Prostate gland (tissue), 2 donors: ENCODE measurements at regions not wholly inside any gene's neighbourhood (a gene's known extent, or its start where the extent isn't known, plus 50 kb on each side); places are given as distances from the start of the nearest gene placed in this dataset.

Source experiments
- POLR2A ChIP-seq: fragments of 450-650 bp; IDR thresholded peaks from one replicate; pipeline ENCODE4 v1.6.1; 2016; ENCODE audit warnings: antibody characterized with exemption, mild to moderate bottlenecking
- POLR2AphosphoS5 ChIP-seq: sonication (generic); formaldehyde crosslinking; IDR thresholded peaks from one replicate; pipeline ENCODE4 v1.6.1; 2017; ENCODE audit warnings: antibody characterized with exemption
- TF ChIP-seq, protein P1 (sequence below), 4 experiments: fragments of 200-600 bp in 2 of 4; fragments of 450-650 bp in 2 of 4; sonication (generic) in 2 of 4; IDR thresholded peaks; 1 replicate in 3 of 4; 2 replicates in 1 of 4; pipeline ENCODE4 v1.5.1; 2016 to 2019; ENCODE audit warnings: antibody characterized with exemption in 4 of 4, mild to moderate bottlenecking in 2 of 4, moderate library complexity in 2 of 4

DNA sequence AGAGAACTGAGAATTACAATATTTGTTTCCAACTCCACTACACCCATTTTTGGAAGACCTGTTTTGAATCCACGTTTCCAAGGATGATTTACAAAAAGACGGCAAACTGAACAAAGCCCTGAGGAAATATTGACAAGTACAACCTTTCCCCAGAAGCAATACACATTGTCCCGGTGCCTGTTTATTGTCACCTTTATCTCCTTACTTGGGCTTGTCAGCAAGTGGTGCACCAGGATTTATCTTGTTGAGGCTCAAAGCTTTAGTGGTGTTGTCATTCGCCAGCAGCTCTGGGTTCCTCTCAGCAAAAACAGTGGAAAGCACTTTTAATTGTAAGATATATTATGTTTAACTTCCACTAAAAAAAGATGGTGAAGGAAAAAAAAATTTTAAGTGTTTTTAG is 1191.9 kb upstream of the TENM4 start:
- TF ChIP-seq, protein P1, sequence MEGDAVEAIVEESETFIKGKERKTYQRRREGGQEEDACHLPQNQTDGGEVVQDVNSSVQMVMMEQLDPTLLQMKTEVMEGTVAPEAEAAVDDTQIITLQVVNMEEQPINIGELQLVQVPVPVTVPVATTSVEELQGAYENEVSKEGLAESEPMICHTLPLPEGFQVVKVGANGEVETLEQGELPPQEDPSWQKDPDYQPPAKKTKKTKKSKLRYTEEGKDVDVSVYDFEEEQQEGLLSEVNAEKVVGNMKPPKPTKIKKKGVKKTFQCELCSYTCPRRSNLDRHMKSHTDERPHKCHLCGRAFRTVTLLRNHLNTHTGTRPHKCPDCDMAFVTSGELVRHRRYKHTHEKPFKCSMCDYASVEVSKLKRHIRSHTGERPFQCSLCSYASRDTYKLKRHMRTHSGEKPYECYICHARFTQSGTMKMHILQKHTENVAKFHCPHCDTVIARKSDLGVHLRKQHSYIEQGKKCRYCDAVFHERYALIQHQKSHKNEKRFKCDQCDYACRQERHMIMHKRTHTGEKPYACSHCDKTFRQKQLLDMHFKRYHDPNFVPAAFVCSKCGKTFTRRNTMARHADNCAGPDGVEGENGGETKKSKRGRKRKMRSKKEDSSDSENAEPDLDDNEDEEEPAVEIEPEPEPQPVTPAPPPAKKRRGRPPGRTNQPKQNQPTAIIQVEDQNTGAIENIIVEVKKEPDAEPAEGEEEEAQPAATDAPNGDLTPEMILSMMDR (IDR thresholded peaks at IDR 0.05) = no peak
- TF ChIP-seq POLR2A (no peak), POLR2AphosphoS5 (no peak)
